ENCODE measurements at regions not wholly inside any gene's neighbourhood (a gene's known extent, or its start where the extent isn't known, plus 50 kb on each side); places are given as distances from the start of the nearest gene placed in this dataset.

DNA sequence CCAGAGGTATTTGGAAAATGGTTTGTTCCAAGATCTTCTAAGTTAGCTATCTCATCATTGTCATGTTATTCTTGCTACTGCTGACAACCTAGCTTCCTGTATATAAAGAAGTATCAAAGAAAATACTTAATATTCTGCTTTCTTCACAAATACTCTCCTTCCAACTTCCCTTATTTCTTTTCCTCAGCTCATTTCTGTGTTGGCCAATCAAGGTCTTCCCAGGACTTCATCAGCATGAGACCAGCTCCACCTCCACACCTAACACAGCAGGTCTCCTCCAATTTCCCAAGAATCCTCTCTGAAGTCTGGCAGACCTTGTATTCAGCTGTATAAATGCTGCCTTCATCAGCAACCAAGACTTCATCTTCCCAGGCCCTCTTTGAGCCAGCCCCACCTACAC is 538.6 kb upstream of the JARID2 start:
- Histone ChIP-seq H3K36me3 (replicated peaks in 1 of 2; ENCODE audit: control insufficient read depth in 1 of 2, insufficient read depth in 2 of 2, low read length in 2 of 2) (no peaks in the 10 kb centered on the region), H4K20me1 (ENCODE audit: insufficient read depth, low read length) (no peaks in the 10 kb centered on the region), H3K4me1 (ENCODE audit: insufficient read depth, low read length) (no peaks in the 10 kb centered on the region), H3K79me2 (ENCODE audit: insufficient read depth, low read length) (no peaks in the 10 kb centered on the region), H3K9me3 (ENCODE audit: low read length) (no peaks in the 10 kb centered on the region), H3K27me3 (ENCODE audit: control insufficient read depth in 1 of 2, insufficient read depth in 2 of 2, low read length in 2 of 2) (no peaks in the 10 kb centered on the region), H3K4me2 (ENCODE audit: low read depth, low read length) (no peak overlapping the region), H3K9ac (ENCODE audit: insufficient read depth, low read depth, low read length) (no peak overlapping the region), H3K27ac (ENCODE audit: extremely low read length, insufficient read depth, low read length) (no peak overlapping the region), H2AFZ (ENCODE audit: low read length) (no peak overlapping the region), H3K4me3 (replicated peaks in 1 of 3; ENCODE audit: insufficient read depth in 1 of 3, low read depth in 2 of 3, low read length in 3 of 3) (no peak overlapping the region)
- no TSS peak for BruUV-seq (replicated peaks)
- ATAC-seq = no peak
- no peak for DNase-seq (ENCODE audit: low spot score)
- POLR2A ChIA-PET = no interaction called here
- TF ChIP-seq ZNF232 (CRISPR knock-in tag; IDR thresholded peaks at IDR 0.05; ENCODE audit: borderline replicate concordance) = no peak
- no peak for TF ChIP-seq AGO2 (optimal IDR thresholded peaks at IDR 0.05; ENCODE audit: low read depth, low read length)
- no peak for TF ChIP-seq TAF1 (CRISPR knock-in tag; IDR thresholded peaks at IDR 0.05)
- TF ChIP-seq EZH2 (conservative IDR thresholded peaks at IDR 0.05; ENCODE audit: low read depth, low read length) = no peak
- TF ChIP-seq ZNF577 (CRISPR knock-in tag; IDR thresholded peaks at IDR 0.05; ENCODE audit: borderline replicate concordance, low read depth) = no peak
- TF ChIP-seq, protein P1, sequence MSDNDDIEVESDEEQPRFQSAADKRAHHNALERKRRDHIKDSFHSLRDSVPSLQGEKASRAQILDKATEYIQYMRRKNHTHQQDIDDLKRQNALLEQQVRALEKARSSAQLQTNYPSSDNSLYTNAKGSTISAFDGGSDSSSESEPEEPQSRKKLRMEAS (IDR thresholded peaks at IDR 0.05) = no peak
- no peak for TF ChIP-seq ZUFSP (CRISPR knock-in tag; IDR thresholded peaks at IDR 0.05; ENCODE audit: borderline replicate concordance)
- no peak for TF ChIP-seq JUND (CRISPR knock-in tag; IDR thresholded peaks at IDR 0.05)
- CTCF ChIA-PET (ENCODE audit: low intra/inter-chr PET ratio, low total read pairs) = no interaction called here
- intact Hi-C loops (cut with micrococcal nuclease; ENCODE audit: unreplicated experiment) = no loop called here
- FAIRE-seq = no peak
- in situ Hi-C loops (cut with HindIII; ENCODE audit: extremely low pct_ligation_motif_present, low pct_unique_long_range_greater_than_20kb) = no loop called here

GRCh38 chr6:14707971-14708465 is 537.9 kb upstream of the JARID2 start:
- DNase-seq (ENCODE audit: low spot score) (no peak), FAIRE-seq (no peak), ATAC-seq (no peak)
- WGBS (ENCODE audit: low lambda C conversion rate) = 39% methylated on average over 2 of the region's 2 CpGs
- ChIA-PET CTCF (ENCODE audit: low intra/inter-chr PET ratio, low total read pairs) (no interaction called here), POLR2A (no interaction called here)
- Histone ChIP-seq H3K4me3 (replicated peaks in 1 of 3; ENCODE audit: insufficient read depth in 1 of 3, low read depth in 2 of 3, low read length in 3 of 3) (no peak overlapping the region), H3K27ac (ENCODE audit: extremely low read length, insufficient read depth, low read length) (no peak overlapping the region), H3K36me3 (replicated peaks in 1 of 2; ENCODE audit: control insufficient read depth in 1 of 2, insufficient read depth in 2 of 2, low read length in 2 of 2) (no peaks in the 10 kb centered on the region), H3K27me3 (ENCODE audit: control insufficient read depth in 1 of 2, insufficient read depth in 2 of 2, low read length in 2 of 2) (no peaks in the 10 kb centered on the region), H4K20me1 (ENCODE audit: insufficient read depth, low read length) (no peaks in the 10 kb centered on the region), H2AFZ (ENCODE audit: low read length) (no peak overlapping the region), H3K9ac (ENCODE audit: insufficient read depth, low read depth, low read length) (no peak overlapping the region), H3K4me2 (ENCODE audit: low read depth, low read length) (no peak overlapping the region), H3K4me1 (ENCODE audit: insufficient read depth, low read length) (no peaks in the 10 kb centered on the region), H3K9me3 (ENCODE audit: low read length) (no peaks in the 10 kb centered on the region), H3K79me2 (ENCODE audit: insufficient read depth, low read length) (no peaks in the 10 kb centered on the region)
- in situ Hi-C loops (cut with HindIII; ENCODE audit: extremely low pct_ligation_motif_present, low pct_unique_long_range_greater_than_20kb) (no loop called here), intact Hi-C loops (cut with micrococcal nuclease; ENCODE audit: unreplicated experiment) (no loop called here)
- BruUV-seq (replicated peaks) = no TSS peak
- TF ChIP-seq MYC (CRISPR knock-in tag; IDR thresholded peaks at IDR 0.05; ENCODE audit: borderline replicate concordance) = no peak
- no peak for TF ChIP-seq ZNF367 (CRISPR knock-in tag; IDR thresholded peaks at IDR 0.05; ENCODE audit: borderline replicate concordance)
- no peak for TF ChIP-seq ZSCAN29 (CRISPR knock-in tag; conservative IDR thresholded peaks at IDR 0.05)
- no peak for TF ChIP-seq ZFP36 (IDR thresholded peaks at IDR 0.05; ENCODE audit: borderline replicate concordance, low read depth, low read length, partially characterized antibody)
- TF ChIP-seq REPIN1 (CRISPR knock-in tag; IDR thresholded peaks at IDR 0.05; ENCODE audit: borderline replicate concordance, low read depth) = no peak
- TF ChIP-seq, protein P2, sequence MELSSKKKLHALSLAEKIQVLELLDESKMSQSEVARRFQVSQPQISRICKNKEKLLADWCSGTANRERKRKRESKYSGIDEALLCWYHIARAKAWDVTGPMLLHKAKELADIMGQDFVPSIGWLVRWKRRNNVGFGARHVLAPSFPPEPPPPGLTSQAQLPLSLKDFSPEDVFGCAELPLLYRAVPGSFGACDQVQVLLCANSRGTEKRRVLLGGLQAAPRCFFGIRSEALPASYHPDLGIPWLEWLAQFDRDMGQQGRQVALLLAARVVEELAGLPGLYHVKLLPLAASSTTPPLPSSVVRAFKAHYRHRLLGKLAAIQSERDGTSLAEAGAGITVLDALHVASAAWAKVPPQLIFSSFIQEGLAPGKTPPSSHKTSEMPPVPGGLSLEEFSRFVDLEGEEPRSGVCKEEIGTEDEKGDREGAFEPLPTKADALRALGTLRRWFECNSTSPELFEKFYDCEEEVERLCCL (CRISPR knock-in tag; IDR thresholded peaks at IDR 0.05; ENCODE audit: borderline replicate concordance) = no peak
- no peak for TF ChIP-seq SYNCRIP (IDR thresholded peaks at IDR 0.05; ENCODE audit: insufficient read depth, low read depth, low read length)

Data from HepG2 (cell line).